ENCODE measurements at regions not wholly inside any gene's neighbourhood (a gene's known extent, or its start where the extent isn't known, plus 50 kb on each side); places are given as distances from the start of the nearest gene placed in this dataset.

DNA sequence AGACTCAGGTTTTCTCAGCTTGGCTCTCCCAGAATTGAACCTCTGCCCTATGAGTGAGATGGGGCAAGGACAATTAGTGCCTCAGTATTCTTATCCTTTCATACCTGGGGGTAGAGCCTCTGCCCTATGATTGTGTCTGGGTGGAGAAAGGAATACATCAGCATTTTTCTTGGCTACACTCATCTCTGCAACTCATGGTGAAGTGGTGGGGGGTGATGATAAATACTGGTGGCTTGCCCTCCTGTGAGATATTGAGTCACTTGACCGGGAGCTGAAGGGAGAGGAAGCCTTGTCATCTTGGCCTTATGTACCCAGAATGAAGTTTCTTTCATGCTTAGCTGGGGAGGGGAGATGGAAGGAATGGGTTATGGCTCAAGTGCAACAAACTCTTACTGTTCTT, 71.3 kb upstream of the ENOX2 start:
- no peak overlapping the region for H3K4me3 Mint-ChIP-seq (ENCODE audit: unreplicated experiment)
- H3K27me3 Mint-ChIP-seq (ENCODE audit: insufficient read depth, unreplicated experiment) = peaks cover 41% of the 10 kb centered on the region
- no peak for DNase-seq (ENCODE audit: unreplicated experiment)
- no peak overlapping the region for H3K27ac Mint-ChIP-seq (ENCODE audit: low read depth, unreplicated experiment)
- no TSS peak for BruUV-seq (replicated peaks)
- ChIA-PET POLR2A (interaction anchor here (0.5 kb wide), 1 partner anchor 470 kb away, joined by 3 read pairs; no protein-coding TSS in a partner anchor), CTCF (interaction anchor here (1.1 to 5.6 kb wide), 4 partner anchors 650 to 702 kb away, joined by 3 to 47 read pairs (median 5); no protein-coding TSS in a partner anchor)
- no peak for TF ChIP-seq CTCF (IDR thresholded peaks at IDR 0.05; ENCODE audit: unreplicated experiment)
- H3K4me1 Mint-ChIP-seq (ENCODE audit: insufficient read depth, unreplicated experiment) = no peaks in the 10 kb centered on the region
- H3K36me3 Mint-ChIP-seq (ENCODE audit: insufficient read depth, unreplicated experiment) = no peaks in the 10 kb centered on the region
- H3K9me3 Mint-ChIP-seq (ENCODE audit: unreplicated experiment) = no peaks in the 10 kb centered on the region
- intact Hi-C loops (cut with micrococcal nuclease) = no loop called here

GRCh38 chrX:130975947-130976346, 72.9 kb upstream of the ENOX2 start:
- POLR2A ChIA-PET = no interaction called here
- no peak overlapping the region for H3K27ac Mint-ChIP-seq (ENCODE audit: low read depth, unreplicated experiment)
- intact Hi-C loops (cut with micrococcal nuclease) = loop anchor here (1.0 kb wide), 2 partner anchors 657 to 701 kb away; no protein-coding TSS in a partner anchor
- H3K36me3 Mint-ChIP-seq (ENCODE audit: insufficient read depth, unreplicated experiment) = no peaks in the 10 kb centered on the region
- BruUV-seq (replicated peaks) = no TSS peak
- H3K4me3 Mint-ChIP-seq (ENCODE audit: unreplicated experiment) = no peak overlapping the region
- peak; percentile 65 for TF ChIP-seq CTCF (IDR thresholded peaks at IDR 0.05; ENCODE audit: unreplicated experiment)
- peak; percentile 63 for DNase-seq (ENCODE audit: unreplicated experiment)
- CTCF ChIA-PET = interaction anchor here (0.8 to 5.6 kb wide), 9 partner anchors 9 to 700 kb away, joined by 4 to 47 read pairs (median 5); no protein-coding TSS in a partner anchor
- no peaks in the 10 kb centered on the region for H3K4me1 Mint-ChIP-seq (ENCODE audit: insufficient read depth, unreplicated experiment)
- no peaks in the 10 kb centered on the region for H3K9me3 Mint-ChIP-seq (ENCODE audit: unreplicated experiment)
- peaks cover 35% of the 10 kb centered on the region for H3K27me3 Mint-ChIP-seq (ENCODE audit: insufficient read depth, unreplicated experiment)

- intact Hi-C loops (cut with micrococcal nuclease) = no loop called here
- Mint-ChIP-seq H3K4me3 (ENCODE audit: unreplicated experiment) (no peak overlapping the region), H3K9me3 (ENCODE audit: unreplicated experiment) (no peaks in the 10 kb centered on the region), H3K27me3 (ENCODE audit: insufficient read depth, unreplicated experiment) (peaks cover 46% of the 10 kb centered on the region), H3K27ac (ENCODE audit: low read depth, unreplicated experiment) (no peak overlapping the region), H3K4me1 (ENCODE audit: insufficient read depth, unreplicated experiment) (no peaks in the 10 kb centered on the region), H3K36me3 (ENCODE audit: insufficient read depth, unreplicated experiment) (no peaks in the 10 kb centered on the region)
- no peak for DNase-seq (ENCODE audit: unreplicated experiment)
- ChIA-PET POLR2A (no interaction called here), CTCF (no interaction called here)
- no TSS peak for BruUV-seq (replicated peaks)
- TF ChIP-seq CTCF (IDR thresholded peaks at IDR 0.05; ENCODE audit: unreplicated experiment) = no peak
Measured at GRCh38 chrX:130981836-130982235, 76.3 kb upstream of the ARHGAP36 start.

DNA sequence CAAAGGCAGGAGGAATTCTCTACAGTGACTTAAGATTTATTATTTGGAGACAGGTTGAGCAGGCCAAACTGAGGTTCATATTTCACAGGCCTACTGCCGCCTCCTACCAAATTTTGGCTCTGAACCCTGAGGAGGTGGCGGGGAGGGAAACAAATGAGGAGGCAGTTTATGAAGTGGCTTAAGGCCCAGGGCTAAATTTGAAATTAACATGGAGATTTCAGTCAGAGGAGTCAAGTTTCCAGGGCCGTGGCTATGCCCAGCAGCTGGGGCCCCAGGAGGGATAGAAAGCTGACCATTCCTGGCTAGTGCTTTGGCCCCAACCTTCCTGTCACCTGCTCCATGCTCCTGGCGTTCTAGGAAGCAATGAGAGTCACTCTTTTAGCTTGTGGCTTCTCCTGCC, 73.4 kb upstream of the ARHGAP36 start:
- no peaks in the 10 kb centered on the region for H3K36me3 Mint-ChIP-seq (ENCODE audit: insufficient read depth, unreplicated experiment)
- H3K27me3 Mint-ChIP-seq (ENCODE audit: insufficient read depth, unreplicated experiment) = peaks cover 70% of the 10 kb centered on the region
- intact Hi-C loops (cut with micrococcal nuclease) = no loop called here
- ChIA-PET CTCF (interaction anchor here (0.9 to 1.3 kb wide), 3 partner anchors 9 to 692 kb away, joined by 3 to 4 read pairs (median 3); no protein-coding TSS in a partner anchor), POLR2A (no interaction called here)
- no TSS peak for BruUV-seq (replicated peaks)
- DNase-seq (ENCODE audit: unreplicated experiment) = no peak
- H3K9me3 Mint-ChIP-seq (ENCODE audit: unreplicated experiment) = no peaks in the 10 kb centered on the region
- TF ChIP-seq CTCF (IDR thresholded peaks at IDR 0.05; ENCODE audit: unreplicated experiment) = no peak
- H3K4me1 Mint-ChIP-seq (ENCODE audit: insufficient read depth, unreplicated experiment) = no peaks in the 10 kb centered on the region
- no peak overlapping the region for H3K27ac Mint-ChIP-seq (ENCODE audit: low read depth, unreplicated experiment)
- no peak overlapping the region for H3K4me3 Mint-ChIP-seq (ENCODE audit: unreplicated experiment)
